MM.1S (cell line): ENCODE measurements at regions not wholly inside any gene's neighbourhood (a gene's known extent, or its start where the extent isn't known, plus 50 kb on each side); places are given as distances from the start of the nearest gene placed in this dataset.

Experiments
- DNase-seq: peaks from one replicate; pipeline ENCODE4 v3.0.0-alpha.2; 2015
- H2AFZ ChIP-seq: fragments of 300-600 bp; sonication (generic); 2 replicates; pipeline ENCODE4 v1.6.0; 2016; ENCODE audit warnings: antibody characterized with exemption, low read length
- H3F3A ChIP-seq: fragments of 300-600 bp; sonication (generic); 2 replicates; pipeline ENCODE4 v1.6.1; 2016; ENCODE audit warnings: mild to moderate bottlenecking, antibody characterized with exemption, low read length, moderate library complexity, mixed read lengths; ENCODE audit not compliant: insufficient read depth
- H3K27ac ChIP-seq: fragments of 300-600 bp; sonication (generic); 2 replicates; pipeline ENCODE4 v1.5.1; 2016; ENCODE audit warnings: mild to moderate bottlenecking, low read length
- H3K27me3 ChIP-seq: fragments of 300-600 bp; sonication (generic); replicated peaks from 2 replicates; pipeline ENCODE4 v1.6.0; 2016; ENCODE audit warnings: low read length; ENCODE audit not compliant: insufficient read depth
- H3K36me3 ChIP-seq: fragments of 300-600 bp; sonication (generic); replicated peaks from 2 replicates; pipeline ENCODE4 v1.6.1; 2016; ENCODE audit warnings: mild to moderate bottlenecking, low read length, mixed read lengths; ENCODE audit not compliant: insufficient read depth
- H3K4me1 ChIP-seq: fragments of 300-600 bp; sonication (generic); 2 replicates; pipeline ENCODE4 v1.6.1; 2016; ENCODE audit warnings: low read length, mixed read lengths
- H3K4me2 ChIP-seq: fragments of 300-600 bp; sonication (generic); 2 replicates; pipeline ENCODE4 v1.6.0; 2016; ENCODE audit warnings: low read depth, low read length
- H3K4me3 ChIP-seq: fragments of 300-600 bp; sonication (generic); 2 replicates; pipeline ENCODE4 v1.5.1; 2016; ENCODE audit warnings: low read length, mixed read lengths
- H3K79me2 ChIP-seq: fragments of 300-600 bp; sonication (generic); 2 replicates; pipeline ENCODE4 v1.6.1; 2016; ENCODE audit warnings: mixed run types, low read length, mixed read lengths
- H3K9ac ChIP-seq: fragments of 300-600 bp; sonication (generic); 2 replicates; pipeline ENCODE4 v1.6.1; 2016; ENCODE audit warnings: low read length, mixed read lengths
- H3K9me2 ChIP-seq: fragments of 300-600 bp; sonication (generic); replicated peaks from 2 replicates; pipeline ENCODE4 v1.6.1; 2016; ENCODE audit warnings: mild to moderate bottlenecking, low read length, mixed read lengths; ENCODE audit not compliant: insufficient read depth
- H3K9me3 ChIP-seq: fragments of 300-600 bp; sonication (generic); replicated peaks from 2 replicates; pipeline ENCODE4 v1.6.1; 2016; ENCODE audit warnings: mild to moderate bottlenecking, low read length, mixed read lengths; ENCODE audit not compliant: insufficient read depth
- H4K20me1 ChIP-seq: fragments of 300-600 bp; sonication (generic); 2 replicates; pipeline ENCODE4 v1.6.1; 2016; ENCODE audit warnings: mild to moderate bottlenecking, low read length, moderate library complexity, mixed read lengths; ENCODE audit not compliant: insufficient read depth
- EZH2 ChIP-seq: fragments of 300-600 bp; sonication (generic); optimal IDR thresholded peaks from 2 replicates; pipeline ENCODE3; 2017; ENCODE audit warnings: low read depth, mild to moderate bottlenecking, antibody characterized with exemption, low read length, mixed read lengths
- EZH2phosphoT487 ChIP-seq: fragments of 300-600 bp; sonication (generic); IDR thresholded peaks from 2 replicates; pipeline ENCODE4 v1.6.1; 2018; ENCODE audit warnings: antibody characterized with exemption, low read length
- TF ChIP-seq, protein P1 (sequence below): fragments of 300-600 bp; sonication (generic); IDR thresholded peaks from 2 replicates; pipeline ENCODE4 v1.5.1; 2016; ENCODE audit warnings: antibody characterized with exemption, low read length, mixed read lengths

DNA sequence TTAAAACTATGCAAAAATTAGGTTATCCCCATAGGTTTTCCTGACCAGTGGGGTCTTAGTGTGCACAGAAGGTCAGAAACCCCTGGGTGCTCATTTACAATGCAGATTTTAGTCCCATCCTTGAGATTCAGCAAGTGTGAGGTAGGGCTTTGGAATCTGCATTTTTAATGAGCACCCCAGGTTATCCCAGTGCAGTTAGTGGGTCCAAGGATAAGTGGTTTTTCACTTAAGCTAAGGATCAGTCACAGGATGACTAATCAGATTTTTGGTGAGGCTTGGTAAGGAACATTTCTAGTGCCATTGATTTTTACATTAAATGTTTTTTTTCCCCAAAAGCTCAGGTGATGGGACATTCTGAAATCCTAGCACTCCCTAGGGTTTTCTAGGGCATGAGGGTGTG, 50.7 kb upstream of the MGAT5 start:
- Histone ChIP-seq H3K27me3 (no peaks in the 10 kb centered on the region), H3K9me2 (no peaks in the 10 kb centered on the region), H3K9me3 (no peaks in the 10 kb centered on the region), H3F3A (peaks cover 18% of the 10 kb centered on the region; the same call in 1 of the 2 replicates), H3K27ac (no peak overlapping the region), H3K4me1 (peaks cover 42% of the 10 kb centered on the region), H3K4me3 (no peak overlapping the region), H3K36me3 (no peaks in the 10 kb centered on the region), H3K4me2 (no peak overlapping the region), H3K9ac (no peak overlapping the region), H2AFZ (no peak overlapping the region), H3K79me2 (peaks cover 99% of the 10 kb centered on the region), H4K20me1 (no peaks in the 10 kb centered on the region)
- TF ChIP-seq, protein P1, sequence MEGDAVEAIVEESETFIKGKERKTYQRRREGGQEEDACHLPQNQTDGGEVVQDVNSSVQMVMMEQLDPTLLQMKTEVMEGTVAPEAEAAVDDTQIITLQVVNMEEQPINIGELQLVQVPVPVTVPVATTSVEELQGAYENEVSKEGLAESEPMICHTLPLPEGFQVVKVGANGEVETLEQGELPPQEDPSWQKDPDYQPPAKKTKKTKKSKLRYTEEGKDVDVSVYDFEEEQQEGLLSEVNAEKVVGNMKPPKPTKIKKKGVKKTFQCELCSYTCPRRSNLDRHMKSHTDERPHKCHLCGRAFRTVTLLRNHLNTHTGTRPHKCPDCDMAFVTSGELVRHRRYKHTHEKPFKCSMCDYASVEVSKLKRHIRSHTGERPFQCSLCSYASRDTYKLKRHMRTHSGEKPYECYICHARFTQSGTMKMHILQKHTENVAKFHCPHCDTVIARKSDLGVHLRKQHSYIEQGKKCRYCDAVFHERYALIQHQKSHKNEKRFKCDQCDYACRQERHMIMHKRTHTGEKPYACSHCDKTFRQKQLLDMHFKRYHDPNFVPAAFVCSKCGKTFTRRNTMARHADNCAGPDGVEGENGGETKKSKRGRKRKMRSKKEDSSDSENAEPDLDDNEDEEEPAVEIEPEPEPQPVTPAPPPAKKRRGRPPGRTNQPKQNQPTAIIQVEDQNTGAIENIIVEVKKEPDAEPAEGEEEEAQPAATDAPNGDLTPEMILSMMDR: no peak
- no peak for TF ChIP-seq EZH2phosphoT487
- no peak for TF ChIP-seq EZH2
- no peak for DNase-seq
